GM18873 (cell line): ENCODE measurements at regions not wholly inside any gene's neighbourhood (a gene's known extent, or its start where the extent isn't known, plus 50 kb on each side); places are given as distances from the start of the nearest gene placed in this dataset.

Experiments
- ATAC-seq: cut with Tn5 transposase; IDR thresholded peaks from one replicate; pipeline ENCODE4 v1.9.1; 2021; ENCODE audit warnings: mild to moderate bottlenecking, moderate library complexity, moderate number of reproducible peaks; ENCODE audit not compliant: unreplicated experiment, low FRiP score

- no peak for ATAC-seq
Measured at GRCh38 chr6:21802175-21802822, 208.7 kb downstream of the SOX4 start.

DNA sequence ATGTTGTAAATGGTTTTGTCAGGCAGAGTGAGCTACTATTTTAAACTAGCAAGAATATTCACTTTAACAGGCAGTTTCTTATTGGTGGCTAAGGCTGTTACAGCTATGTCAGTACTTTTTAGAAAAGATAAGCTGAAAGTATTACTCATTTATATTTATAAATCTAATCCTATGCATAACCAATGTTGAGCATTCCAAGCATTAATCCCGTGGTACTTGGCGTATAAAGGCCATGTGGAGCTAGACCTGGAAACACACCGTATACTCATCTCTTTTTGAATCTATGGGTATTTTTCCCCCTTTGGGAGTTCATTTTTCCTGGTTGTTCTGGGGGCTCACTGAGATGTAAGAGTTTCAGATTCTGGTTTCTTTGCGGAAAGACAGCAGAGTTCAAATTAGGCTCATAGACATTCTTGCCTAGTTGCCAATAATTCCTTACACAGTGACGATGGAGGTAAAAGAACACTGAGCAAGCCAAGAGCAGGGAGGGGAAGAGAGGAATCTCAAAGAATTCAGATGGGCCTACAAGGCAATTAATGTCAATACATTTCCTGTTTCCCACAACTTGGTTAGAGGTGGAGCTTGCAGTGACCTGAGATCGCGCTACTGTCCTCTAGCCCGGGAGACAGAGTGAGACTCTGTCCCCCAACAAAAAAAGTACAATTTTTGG lies 211.5 kb downstream of the SOX4 start:
- ATAC-seq = no peak

- ATAC-seq = no peak
Measured at GRCh38 chr6:21807299-21808044, 213.9 kb downstream of the SOX4 start.

GRCh38 chr6:21808045-21808470 lies 214.5 kb downstream of the SOX4 start:
- ATAC-seq = no peak

DNA sequence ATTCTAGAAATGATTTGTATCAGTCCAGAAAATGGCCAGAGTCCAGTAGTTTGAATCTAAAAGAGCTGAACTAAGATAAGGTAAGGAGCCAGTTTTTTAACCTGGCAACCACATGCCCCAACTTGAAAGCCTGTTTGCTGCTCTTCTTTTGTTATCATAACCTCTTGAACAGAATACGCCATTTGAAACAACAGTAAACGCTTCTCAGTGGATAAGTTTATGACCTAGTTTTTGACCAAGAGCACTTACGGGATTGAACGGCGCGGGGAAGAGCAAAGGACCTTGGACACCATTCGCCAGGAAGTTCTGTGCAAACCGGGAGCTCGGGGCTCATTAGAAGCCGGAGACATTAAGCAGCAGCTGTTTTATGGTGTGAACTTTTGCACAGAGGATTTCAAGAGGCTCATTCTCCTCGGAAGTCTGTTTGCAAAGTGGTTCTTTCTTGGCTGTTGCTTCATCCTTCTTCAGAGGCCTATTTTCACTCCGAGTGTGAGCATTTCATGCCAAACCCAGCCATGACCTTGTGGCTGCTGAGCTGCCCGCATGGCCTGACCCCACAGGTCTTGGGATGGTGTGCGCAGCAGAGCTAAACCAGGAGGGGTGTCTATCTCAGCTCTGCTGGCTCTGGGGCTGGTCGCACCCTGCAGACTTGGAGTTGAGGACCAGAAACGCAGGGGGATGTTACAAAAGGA lies 215.1 kb downstream of the SOX4 start:
- no peak for ATAC-seq

- no peak for ATAC-seq
Measured at GRCh38 chr6:21811484-21811883, 217.9 kb downstream of the SOX4 start.

GRCh38 chr6:21816231-21816630 lies 222.7 kb downstream of the SOX4 start:
- no peak for ATAC-seq

DNA sequence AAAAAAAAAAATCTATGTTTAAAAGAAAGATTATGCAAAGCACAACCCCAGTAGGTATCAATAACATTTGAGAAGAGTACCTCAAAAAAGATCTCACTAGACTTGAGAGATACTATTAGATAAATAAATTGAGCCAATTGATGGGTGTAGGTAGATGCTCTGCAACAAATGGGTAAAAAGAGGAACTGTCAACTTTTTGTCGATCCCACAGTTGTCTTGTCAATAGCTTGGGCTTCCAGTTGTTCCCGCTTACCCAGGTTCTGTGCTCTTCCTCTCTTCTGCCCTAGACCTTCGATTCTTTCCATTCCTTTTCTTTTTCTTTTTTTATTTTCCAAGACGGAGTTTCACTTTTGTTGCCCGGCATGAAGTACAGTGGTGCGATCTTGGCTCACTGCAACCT lies 226.9 kb downstream of the SOX4 start:
- ATAC-seq = no peak

DNA sequence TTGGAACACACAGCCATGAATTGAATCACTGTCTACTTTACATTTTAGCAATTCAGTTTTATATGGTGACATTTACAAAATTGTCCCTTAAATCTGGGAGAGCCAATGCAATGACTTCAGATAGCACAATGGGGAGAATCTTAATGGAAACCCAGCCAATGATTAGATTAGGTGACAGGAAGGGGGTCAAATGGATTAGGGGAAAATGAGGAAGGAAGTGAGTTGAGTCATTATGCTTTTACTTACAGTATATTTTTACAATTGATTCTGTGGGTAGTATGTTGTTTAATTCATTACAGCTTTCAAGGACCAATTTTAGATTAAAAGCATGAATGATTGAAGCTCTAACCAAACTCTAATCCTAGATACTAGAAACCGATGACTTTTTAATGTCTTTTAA lies 229.8 kb downstream of the SOX4 start:
- ATAC-seq = no peak

GRCh38 chr6:21824431-21825177 lies 231.1 kb downstream of the SOX4 start:
- no peak for ATAC-seq

GRCh38 chr6:21826023-21826422 lies 232.5 kb downstream of the SOX4 start:
- no peak for ATAC-seq

DNA sequence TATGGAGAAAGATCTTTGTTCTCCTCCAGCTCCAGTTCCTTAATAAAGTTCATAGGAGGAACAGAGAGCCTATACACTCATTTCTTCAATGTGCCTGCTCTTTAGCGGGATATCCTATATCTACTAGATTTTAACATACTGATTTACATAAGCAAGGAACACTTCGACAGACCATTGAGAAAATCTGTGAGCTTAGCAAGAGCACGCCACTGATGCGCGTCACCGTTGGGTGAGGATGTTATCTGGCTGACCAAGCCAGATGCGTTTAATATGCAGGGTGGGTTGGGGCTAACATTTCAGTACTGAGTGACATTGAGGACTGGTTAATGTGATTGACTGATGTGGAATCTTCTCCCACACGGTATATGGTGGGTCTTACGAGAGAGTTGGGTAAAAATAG lies 233.4 kb downstream of the SOX4 start:
- ATAC-seq = no peak

- ATAC-seq = no peak
Measured at GRCh38 chr6:21827425-21828202, 234.1 kb downstream of the SOX4 start.

GRCh38 chr6:21828704-21829103 lies 235.2 kb downstream of the SOX4 start:
- ATAC-seq = no peak

- no peak for ATAC-seq
Measured at GRCh38 chr6:21829126-21829525, 235.6 kb downstream of the SOX4 start.

GRCh38 chr6:21831521-21832291 lies 238.2 kb downstream of the SOX4 start:
- ATAC-seq = no peak

- no peak for ATAC-seq
Measured at GRCh38 chr6:21836277-21836676, 242.7 kb downstream of the SOX4 start.

DNA sequence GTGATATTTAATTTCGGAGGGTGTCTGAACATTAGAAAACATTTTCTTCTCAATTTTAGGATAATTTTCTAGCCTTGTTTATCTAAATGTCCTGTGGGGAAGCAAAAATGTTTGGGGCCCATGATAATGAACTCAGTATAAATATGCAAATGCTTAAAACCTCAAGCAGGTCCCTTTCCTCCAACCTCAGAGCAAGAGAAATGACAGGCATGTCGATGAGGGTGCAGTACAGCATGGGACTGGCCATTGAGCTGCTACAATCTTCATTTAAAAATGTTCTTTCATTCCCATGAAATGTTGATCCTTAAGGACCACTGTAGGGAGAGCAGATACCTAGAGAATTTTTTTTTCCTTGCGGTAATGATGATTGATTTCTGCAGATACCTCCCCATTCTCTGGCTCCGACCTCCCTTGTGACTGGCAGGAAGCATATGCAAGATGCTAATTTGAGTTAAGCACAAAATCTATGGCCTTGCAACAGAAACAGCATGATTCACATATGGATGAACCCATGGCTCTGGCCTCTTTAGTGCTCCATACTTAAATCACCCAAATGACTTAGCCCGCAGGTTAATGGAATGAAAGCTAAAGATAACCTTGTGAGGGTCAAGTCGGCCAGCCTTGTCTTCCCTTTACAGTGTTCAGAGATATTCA lies 243.3 kb downstream of the SOX4 start:
- ATAC-seq = no peak
